ENCODE measurements at regions not wholly inside any gene's neighbourhood (a gene's known extent, or its start where the extent isn't known, plus 50 kb on each side); places are given as distances from the start of the nearest gene placed in this dataset.
"Not testable (repeated sequence)": the region's sequence is repeated elsewhere in the genome, so short reads cannot be mapped to it uniquely, and the experiment has no call there.

- H3K4me1 Mint-ChIP-seq, result no peaks in the 10 kb centered on the region
- peaks cover 2% of the 10 kb centered on the region for H3K36me3 Mint-ChIP-seq
- H3K4me3 Mint-ChIP-seq, result no peak overlapping the region
- peaks cover 0 to 2% (median 0%) of the 10 kb centered on the region in 3 donors for H3K9me3 Mint-ChIP-seq
- peaks cover 1% of the 10 kb centered on the region for H3K27me3 Mint-ChIP-seq
- no peak overlapping the region for H3K27ac Mint-ChIP-seq
These were observed 522.9 kb upstream of the FSHR start for GRCh38 chr2:49677227-49677626.

GRCh38 chr2:49664827-49665226, 510.5 kb upstream of the FSHR start:
- H3K9me3 Mint-ChIP-seq, result peaks cover 0 to 2% (median 2%) of the 10 kb centered on the region in 3 donors
- H3K27me3 Mint-ChIP-seq, result no peaks in the 10 kb centered on the region
- no peak overlapping the region for H3K4me3 Mint-ChIP-seq
- no peaks in the 10 kb centered on the region for H3K36me3 Mint-ChIP-seq
- no peaks in the 10 kb centered on the region for H3K4me1 Mint-ChIP-seq
- no peak overlapping the region for H3K27ac Mint-ChIP-seq

- Mint-ChIP-seq H3K27ac (no peak overlapping the region), H3K4me1 (no peaks in the 10 kb centered on the region), H3K4me3 (no peak overlapping the region), H3K27me3 (no peaks in the 10 kb centered on the region), H3K9me3 (peaks cover 0 to under 1% (median 0%) of the 10 kb centered on the region in 3 donors), H3K36me3 (peaks cover 1% of the 10 kb centered on the region)
These were observed 507.5 kb upstream of the FSHR start for GRCh38 chr2:49661809-49662208.

- Mint-ChIP-seq H3K4me3 (no peak overlapping the region), H3K27me3 (no peaks in the 10 kb centered on the region), H3K4me1 (no peaks in the 10 kb centered on the region), H3K9me3 (peaks cover 0 to 2% (median 0%) of the 10 kb centered on the region in 3 donors), H3K36me3 (peaks cover 1% of the 10 kb centered on the region), H3K27ac (no peak overlapping the region)
These were observed 502.5 kb upstream of the FSHR start for GRCh38 chr2:49656853-49657252.

GRCh38 chr2:49643149-49643548, 488.8 kb upstream of the FSHR start:
- no peak overlapping the region for H3K27ac Mint-ChIP-seq
- H3K36me3 Mint-ChIP-seq, result no peaks in the 10 kb centered on the region
- H3K27me3 Mint-ChIP-seq, result no peaks in the 10 kb centered on the region
- H3K9me3 Mint-ChIP-seq, result peaks cover 2 to 10% (median 6%) of the 10 kb centered on the region in 3 donors
- no peak overlapping the region for H3K4me3 Mint-ChIP-seq
- no peaks in the 10 kb centered on the region for H3K4me1 Mint-ChIP-seq

GRCh38 chr2:49640630-49641029, 486.3 kb upstream of the FSHR start:
- Mint-ChIP-seq H3K4me1 (no peaks in the 10 kb centered on the region), H3K27me3 (no peaks in the 10 kb centered on the region), H3K36me3 (no peaks in the 10 kb centered on the region), H3K4me3 (no peak overlapping the region), H3K9me3 (peaks cover 0 to 10% (median 0%) of the 10 kb centered on the region in 3 donors), H3K27ac (no peak overlapping the region)

GRCh38 chr2:49621016-49621415, 466.7 kb upstream of the FSHR start:
- Mint-ChIP-seq H3K9me3 (peaks cover 0 to 4% (median 0%) of the 10 kb centered on the region in 3 donors), H3K36me3 (no peaks in the 10 kb centered on the region), H3K4me3 (no peak overlapping the region), H3K27ac (no peak overlapping the region), H3K27me3 (no peaks in the 10 kb centered on the region), H3K4me1 (no peaks in the 10 kb centered on the region)

- Mint-ChIP-seq H3K9me3 (peaks cover 0 to 4% (median 0%) of the 10 kb centered on the region in 3 donors), H3K4me1 (no peaks in the 10 kb centered on the region), H3K27me3 (no peaks in the 10 kb centered on the region), H3K36me3 (no peaks in the 10 kb centered on the region), H3K27ac (no peak overlapping the region), H3K4me3 (no peak overlapping the region)
These were observed 465.5 kb upstream of the FSHR start for GRCh38 chr2:49619804-49620203.

GRCh38 chr2:49618491-49618890, 464.2 kb upstream of the FSHR start:
- Mint-ChIP-seq H3K9me3 (peaks cover 0 to 4% (median 4%) of the 10 kb centered on the region in 3 donors), H3K4me3 (no peak overlapping the region), H3K4me1 (no peaks in the 10 kb centered on the region), H3K27me3 (no peaks in the 10 kb centered on the region), H3K36me3 (no peaks in the 10 kb centered on the region), H3K27ac (no peak overlapping the region)

GRCh38 chr2:49616800-49617199, 462.5 kb upstream of the FSHR start:
- H3K27me3 Mint-ChIP-seq, result no peaks in the 10 kb centered on the region
- no peaks in the 10 kb centered on the region for H3K4me1 Mint-ChIP-seq
- H3K4me3 Mint-ChIP-seq, result no peak overlapping the region
- H3K9me3 Mint-ChIP-seq, result peaks cover 1 to 9% (median 4%) of the 10 kb centered on the region in 3 donors
- no peaks in the 10 kb centered on the region for H3K36me3 Mint-ChIP-seq
- H3K27ac Mint-ChIP-seq, result no peak overlapping the region

- H3K4me3 Mint-ChIP-seq, result peak overlapping the region in 1 of 4 donors; percentile 29
- H3K27me3 Mint-ChIP-seq, result not testable (repeated sequence)
These were observed 457.5 kb upstream of the FSHR start for GRCh38 chr2:49611796-49612195.

GRCh38 chr2:49600524-49600923, 446.2 kb upstream of the FSHR start:
- H3K4me1 Mint-ChIP-seq, result no peaks in the 10 kb centered on the region
- H3K36me3 Mint-ChIP-seq, result no peaks in the 10 kb centered on the region
- H3K27me3 Mint-ChIP-seq, result no peaks in the 10 kb centered on the region
- peaks cover 0 to 5% (median 0%) of the 10 kb centered on the region in 3 donors for H3K9me3 Mint-ChIP-seq
- H3K4me3 Mint-ChIP-seq, result no peak overlapping the region
- peak overlapping the region in 1 of 3 donors; percentile 57 for H3K27ac Mint-ChIP-seq

More at GRCh38 chr2:49611796-49612195, 457.5 kb upstream of the FSHR start:
- not testable (repeated sequence) for H3K4me1 Mint-ChIP-seq, H3K27ac Mint-ChIP-seq, H3K36me3 Mint-ChIP-seq
- peaks cover 4 to 11% (median 6%) of the 10 kb centered on the region in 3 donors for H3K9me3 Mint-ChIP-seq

- no peak overlapping the region for H3K4me3 Mint-ChIP-seq
- H3K27me3 Mint-ChIP-seq, result no peaks in the 10 kb centered on the region
- no peaks in the 10 kb centered on the region for H3K4me1 Mint-ChIP-seq
- no peaks in the 10 kb centered on the region for H3K36me3 Mint-ChIP-seq
- no peak overlapping the region for H3K27ac Mint-ChIP-seq
- H3K9me3 Mint-ChIP-seq, result peaks cover 3 to 5% (median 5%) of the 10 kb centered on the region in 3 donors
These were observed 443.9 kb upstream of the FSHR start for GRCh38 chr2:49598231-49598630.

- Mint-ChIP-seq H3K36me3 (no peaks in the 10 kb centered on the region), H3K27ac (no peak overlapping the region), H3K4me1 (no peaks in the 10 kb centered on the region), H3K4me3 (no peak overlapping the region), H3K9me3 (peaks cover 0 to 26% (median 6%) of the 10 kb centered on the region in 3 donors), H3K27me3 (no peaks in the 10 kb centered on the region)
These were observed 431.6 kb upstream of the FSHR start for GRCh38 chr2:49585921-49586320.

GRCh38 chr2:49582946-49583345, 428.6 kb upstream of the FSHR start:
- H3K27ac Mint-ChIP-seq, result no peak overlapping the region
- no peak overlapping the region for H3K4me3 Mint-ChIP-seq
- no peaks in the 10 kb centered on the region for H3K4me1 Mint-ChIP-seq
- H3K36me3 Mint-ChIP-seq, result no peaks in the 10 kb centered on the region
- H3K9me3 Mint-ChIP-seq, result peaks cover 0 to 22% (median 6%) of the 10 kb centered on the region in 3 donors
- H3K27me3 Mint-ChIP-seq, result no peaks in the 10 kb centered on the region

- H3K27ac Mint-ChIP-seq, result no peak overlapping the region
- peaks cover 0 to 2% (median 0%) of the 10 kb centered on the region in 3 donors for H3K4me1 Mint-ChIP-seq
- H3K9me3 Mint-ChIP-seq, result peaks cover 2% of the 10 kb centered on the region in 3 donors
- H3K36me3 Mint-ChIP-seq, result no peaks in the 10 kb centered on the region
- no peak overlapping the region for H3K4me3 Mint-ChIP-seq
- no peaks in the 10 kb centered on the region for H3K27me3 Mint-ChIP-seq
These were observed 422.7 kb upstream of the FSHR start for GRCh38 chr2:49577041-49577440.

Data from IgD-negative memory B cell (primary cell).